ENCODE measurements at regions not wholly inside any gene's neighbourhood (a gene's known extent, or its start where the extent isn't known, plus 50 kb on each side); places are given as distances from the start of the nearest gene placed in this dataset.

DNA sequence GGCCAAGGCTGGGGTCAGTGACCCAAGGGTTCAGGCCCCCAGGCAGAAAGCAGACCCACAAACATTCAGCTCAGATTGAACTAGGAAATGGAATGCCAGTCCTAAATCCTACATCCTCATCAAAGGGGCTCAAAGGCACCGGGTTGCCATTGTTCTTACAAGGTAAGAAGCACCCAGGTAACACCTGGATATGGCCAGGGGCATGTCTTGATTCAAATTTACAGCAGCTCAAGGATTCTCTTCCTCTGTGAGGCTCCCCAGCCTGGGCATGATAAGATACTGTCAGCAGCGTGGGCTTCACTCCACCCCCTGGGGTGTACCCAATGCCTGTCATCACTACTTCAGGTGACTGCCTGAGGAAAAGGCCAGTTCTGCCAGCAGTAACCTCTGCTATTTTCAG lies 92.1 kb upstream of the FSTL4 start:
- DNase-seq (ENCODE audit: low read depth), result no peak
- no peak overlapping the region for H3K4me3 ChIP-seq (ENCODE audit: low read depth, low read length)
- TF ChIP-seq CTCF (IDR thresholded peaks at IDR 0.05; ENCODE audit: insufficient read depth, low read depth, low read length), result no peak

GRCh38 chr5:133703935-133704334 lies 91.6 kb upstream of the FSTL4 start:
- H3K4me3 ChIP-seq (ENCODE audit: low read depth, low read length), result no peak overlapping the region
- no peak for TF ChIP-seq CTCF (IDR thresholded peaks at IDR 0.05; ENCODE audit: insufficient read depth, low read depth, low read length)
- no peak for DNase-seq (ENCODE audit: low read depth)

GRCh38 chr5:133702791-133703770 lies 90.7 kb upstream of the FSTL4 start:
- H3K4me3 ChIP-seq (ENCODE audit: low read depth, low read length), result no peak overlapping the region
- TF ChIP-seq CTCF (IDR thresholded peaks at IDR 0.05; ENCODE audit: insufficient read depth, low read depth, low read length), result no peak
- no peak for DNase-seq (ENCODE audit: low read depth)

GRCh38 chr5:133701871-133702270 lies 89.5 kb upstream of the FSTL4 start:
- no peak for DNase-seq (ENCODE audit: low read depth)
- no peak for TF ChIP-seq CTCF (IDR thresholded peaks at IDR 0.05; ENCODE audit: insufficient read depth, low read depth, low read length)
- no peak overlapping the region for H3K4me3 ChIP-seq (ENCODE audit: low read depth, low read length)

DNA sequence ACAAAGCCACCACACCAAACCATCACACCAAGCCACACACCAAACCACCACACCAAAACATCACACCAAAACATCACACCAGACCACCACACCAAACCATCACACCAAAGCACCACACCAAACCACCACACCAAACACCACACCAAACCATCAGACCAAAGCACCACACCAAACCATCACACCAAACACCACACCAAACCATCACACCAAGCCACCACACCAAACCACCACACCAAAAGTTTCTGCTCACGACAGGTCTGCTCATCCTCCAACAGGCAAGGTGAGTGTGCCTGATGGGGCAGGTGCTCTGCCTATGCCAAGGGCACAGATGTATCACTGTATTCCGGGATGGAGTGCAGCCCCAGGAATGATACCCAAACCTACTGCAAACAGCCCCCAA lies 87.9 kb upstream of the FSTL4 start:
- DNase-seq (ENCODE audit: low read depth), result no peak
- TF ChIP-seq CTCF (IDR thresholded peaks at IDR 0.05; ENCODE audit: insufficient read depth, low read depth, low read length), result no peak
- H3K4me3 ChIP-seq (ENCODE audit: low read depth, low read length), result no peak overlapping the region

DNA sequence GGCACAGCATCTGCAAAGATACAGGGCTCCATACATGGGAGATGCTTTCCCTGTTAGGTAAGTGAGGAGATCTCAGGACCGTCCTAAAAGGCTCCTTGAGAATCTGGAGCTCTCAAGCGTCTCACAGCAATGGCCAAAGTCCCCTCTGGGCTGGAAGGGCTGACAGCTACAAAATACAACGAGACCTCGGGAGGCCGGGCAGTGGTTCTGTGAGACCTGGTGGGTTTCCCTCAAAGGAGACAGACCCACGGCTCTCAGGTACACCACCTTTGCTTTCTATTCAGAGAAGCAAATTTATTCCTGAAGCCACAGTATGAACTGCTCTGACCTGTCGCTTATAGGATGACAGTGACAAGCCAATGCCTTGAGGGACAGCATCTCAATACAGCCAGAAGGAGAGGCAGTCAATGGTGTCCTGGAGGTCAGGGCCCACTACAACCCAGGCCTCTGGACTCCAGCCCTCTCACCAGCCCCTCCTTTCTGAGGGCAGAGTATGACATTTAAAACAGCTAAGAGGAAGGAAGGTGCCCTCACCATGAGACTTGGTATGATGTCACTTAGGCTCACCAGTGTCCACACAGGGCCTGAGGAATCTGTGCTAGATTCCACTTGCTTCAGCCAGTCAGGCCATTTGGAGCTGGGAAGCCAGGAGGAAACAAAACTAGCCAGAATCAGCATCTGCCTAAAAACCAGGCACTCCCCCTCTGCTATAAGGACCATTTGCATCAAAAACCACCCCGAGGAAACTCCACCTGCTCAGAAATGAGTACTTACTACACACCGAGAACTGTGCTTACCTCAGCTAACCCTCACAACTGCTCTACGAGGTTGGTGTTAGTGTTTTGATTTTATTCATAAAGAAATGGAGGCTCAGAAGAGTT lies 86.5 kb upstream of the FSTL4 start:
- no peak overlapping the region for H3K4me3 ChIP-seq (ENCODE audit: low read depth, low read length)
- no peak for TF ChIP-seq CTCF (IDR thresholded peaks at IDR 0.05; ENCODE audit: insufficient read depth, low read depth, low read length)
- DNase-seq (ENCODE audit: low read depth), result no peak

Measured in fibroblast of villous mesenchyme (primary cell).